Neural progenitor cell (in vitro differentiated cells): ENCODE measurements at regions not wholly inside any gene's neighbourhood (a gene's known extent, or its start where the extent isn't known, plus 50 kb on each side); places are given as distances from the start of the nearest gene placed in this dataset.
A peak's percentile ranks its signal among the peaks of the same experiment; 100 is the strongest.

Experiments used
- DNase-seq: peaks from one replicate; pipeline ENCODE4 v3.0.0-alpha.2; 2016; ENCODE audit warnings: low spot score
- H2AFZ ChIP-seq: fragments of 200-600 bp; sonication (generic); replicated peaks from 2 replicates; pipeline ENCODE4 v1.6.1; 2016; ENCODE audit warnings: antibody characterized with exemption
- H3F3A ChIP-seq: fragments of 200-600 bp; sonication (generic); 2 replicates; pipeline ENCODE4 v1.6.1; 2016; ENCODE audit warnings: antibody characterized with exemption, low read depth
- H3K27ac ChIP-seq: fragments of 200-600 bp; sonication (generic); 2 replicates; pipeline ENCODE4 v1.5.1; 2016; ENCODE audit warnings: mild to moderate bottlenecking
- H3K27me3 ChIP-seq: fragments of 200-600 bp; sonication (generic); 2 replicates; pipeline ENCODE4 v1.6.1; 2016; ENCODE audit warnings: mild to moderate bottlenecking, moderate library complexity
- H3K36me3 ChIP-seq: fragments of 200-600 bp; sonication (generic); 2 replicates; pipeline ENCODE4 v1.5.1; 2016
- H3K4me1 ChIP-seq: fragments of 200-600 bp; sonication (generic); 2 replicates; pipeline ENCODE4 v1.6.1; 2016; ENCODE audit warnings: mixed run types
- H3K4me2 ChIP-seq: fragments of 200-600 bp; sonication (generic); 2 replicates; pipeline ENCODE4 v1.6.1; 2016
- H3K4me3 ChIP-seq: fragments of 200-600 bp; sonication (generic); 2 replicates; pipeline ENCODE4 v1.5.1; 2016
- H3K79me2 ChIP-seq: fragments of 200-600 bp; sonication (generic); 2 replicates; pipeline ENCODE4 v1.6.1; 2016; ENCODE audit warnings: low read depth
- H3K9ac ChIP-seq: fragments of 200-600 bp; sonication (generic); 2 replicates; pipeline ENCODE4 v1.6.1; 2016
- H3K9me3 ChIP-seq: fragments of 200-600 bp; sonication (generic); 2 replicates; pipeline ENCODE4 v1.5.1; 2016; ENCODE audit warnings: low read depth
- H4K20me1 ChIP-seq: fragments of 200-600 bp; sonication (generic); 2 replicates; pipeline ENCODE4 v1.6.1; 2016; ENCODE audit warnings: low read depth
- H3K27ac Mint-ChIP-seq: 3 replicates; pipeline ENCODE4 v1.8.0; 2021; ENCODE audit warnings: mixed read lengths
- H3K27me3 Mint-ChIP-seq: 2 replicates; pipeline ENCODE4 v1.8.0; 2022; ENCODE audit warnings: low read depth, mild to moderate bottlenecking, inconsistent platforms, moderate library complexity, mixed read lengths; ENCODE audit not compliant: insufficient read depth
- H3K36me3 Mint-ChIP-seq: 3 replicates; pipeline ENCODE4 v1.8.0; 2021; ENCODE audit warnings: mixed read lengths
- H3K4me1 Mint-ChIP-seq: 3 replicates; pipeline ENCODE4 v1.8.0; 2021; ENCODE audit warnings: mixed read lengths
- H3K4me3 Mint-ChIP-seq: 3 replicates; pipeline ENCODE4 v1.8.0; 2021; ENCODE audit warnings: mild to moderate bottlenecking, moderate library complexity, mixed read lengths
- H3K9me3 Mint-ChIP-seq: 3 replicates; pipeline ENCODE4 v1.8.0; 2020; ENCODE audit warnings: mixed read lengths
- CTCF ChIP-seq: fragments of 200-600 bp; sonication (generic); IDR thresholded peaks from 2 replicates; pipeline ENCODE4 v1.5.1; 2017; ENCODE audit warnings: antibody characterized with exemption, mild to moderate bottlenecking
- EZH2 ChIP-seq: fragments of 200-600 bp; sonication (generic); IDR thresholded peaks from 2 replicates; pipeline ENCODE4 v1.6.1; 2017; ENCODE audit warnings: antibody characterized with exemption, mild to moderate bottlenecking, moderate library complexity
- EZH2phosphoT487 ChIP-seq: fragments of 200-600 bp; sonication (generic); IDR thresholded peaks from 2 replicates; pipeline ENCODE4 v1.6.1; 2017; ENCODE audit warnings: antibody characterized with exemption

GRCh38 chr1:114274621-114275317 lies 121.1 kb upstream of the SYT6 start:
- H3K4me1 ChIP-seq, result peaks cover 8% of the 10 kb centered on the region
- H3K4me3 ChIP-seq, result no peak overlapping the region
- no peaks in the 10 kb centered on the region for H3F3A ChIP-seq
- H3K27me3 ChIP-seq, result no peaks in the 10 kb centered on the region
- no peaks in the 10 kb centered on the region for H3K36me3 ChIP-seq
- no peak overlapping the region for H3K9ac ChIP-seq
- H4K20me1 ChIP-seq, result no peaks in the 10 kb centered on the region
- H3K27ac ChIP-seq, result no peak overlapping the region
- no peak overlapping the region for H3K27ac Mint-ChIP-seq
- no peak overlapping the region for H2AFZ ChIP-seq
- H3K4me2 ChIP-seq, result peak overlapping the region; percentile 28
- no peaks in the 10 kb centered on the region for H3K36me3 Mint-ChIP-seq
- TF ChIP-seq EZH2phosphoT487 (no peak), EZH2 (no peak), CTCF (no peak)
- peak; percentile 41 for DNase-seq
- H3K9me3 Mint-ChIP-seq, result no peaks in the 10 kb centered on the region
- H3K4me1 Mint-ChIP-seq, result peaks cover 17% of the 10 kb centered on the region
- no peaks in the 10 kb centered on the region for H3K9me3 ChIP-seq
- no peak overlapping the region for H3K4me3 Mint-ChIP-seq
- peaks cover 2% of the 10 kb centered on the region for H3K27me3 Mint-ChIP-seq
- H3K79me2 ChIP-seq, result no peaks in the 10 kb centered on the region

GRCh38 chr1:114272593-114272992 lies 118.9 kb upstream of the SYT6 start:
- H3K27me3 ChIP-seq, result no peaks in the 10 kb centered on the region
- H3F3A ChIP-seq, result no peaks in the 10 kb centered on the region
- Mint-ChIP-seq H3K36me3 (no peaks in the 10 kb centered on the region), H3K4me3 (no peak overlapping the region), H3K9me3 (no peaks in the 10 kb centered on the region), H3K27ac (no peak overlapping the region), H3K27me3 (no peaks in the 10 kb centered on the region), H3K4me1 (peaks cover 17% of the 10 kb centered on the region)
- TF ChIP-seq EZH2 (no peak), CTCF (no peak), EZH2phosphoT487 (no peak)
- no peak overlapping the region for H3K4me3 ChIP-seq
- H3K27ac ChIP-seq, result no peak overlapping the region
- H3K4me2 ChIP-seq, result no peak overlapping the region
- no peaks in the 10 kb centered on the region for H3K79me2 ChIP-seq
- no peak overlapping the region for H3K9ac ChIP-seq
- H3K9me3 ChIP-seq, result no peaks in the 10 kb centered on the region
- H3K4me1 ChIP-seq, result peaks cover 8% of the 10 kb centered on the region
- H2AFZ ChIP-seq, result no peak overlapping the region
- no peak for DNase-seq
- no peaks in the 10 kb centered on the region for H3K36me3 ChIP-seq
- no peaks in the 10 kb centered on the region for H4K20me1 ChIP-seq

- Histone ChIP-seq H3K27me3 (no peaks in the 10 kb centered on the region), H3K9ac (no peak overlapping the region), H3K4me1 (peaks cover 8% of the 10 kb centered on the region), H3K4me2 (no peak overlapping the region), H3K79me2 (no peaks in the 10 kb centered on the region), H3F3A (no peaks in the 10 kb centered on the region), H3K27ac (no peak overlapping the region), H2AFZ (no peak overlapping the region), H3K9me3 (no peaks in the 10 kb centered on the region), H4K20me1 (no peaks in the 10 kb centered on the region), H3K36me3 (no peaks in the 10 kb centered on the region), H3K4me3 (no peak overlapping the region)
- H3K4me3 Mint-ChIP-seq, result no peak overlapping the region
- H3K9me3 Mint-ChIP-seq, result peaks cover 2% of the 10 kb centered on the region
- peaks cover 17% of the 10 kb centered on the region for H3K4me1 Mint-ChIP-seq
- TF ChIP-seq CTCF (no peak), EZH2phosphoT487 (no peak), EZH2 (no peak)
- no peak for DNase-seq
- no peaks in the 10 kb centered on the region for H3K27me3 Mint-ChIP-seq
- no peak overlapping the region for H3K27ac Mint-ChIP-seq
- H3K36me3 Mint-ChIP-seq, result no peaks in the 10 kb centered on the region
Observed at GRCh38 chr1:114270718-114271117, 117.0 kb upstream of the SYT6 start.
